ENCODE measurements at regions not wholly inside any gene's neighbourhood (a gene's known extent, or its start where the extent isn't known, plus 50 kb on each side); places are given as distances from the start of the nearest gene placed in this dataset.

GRCh38 chr3:159378396-159379194, 576.7 kb downstream of the MFSD1 start (continued):
- TF ChIP-seq ZNF331 (CRISPR knock-in tag; IDR thresholded peaks at IDR 0.05; ENCODE audit: low read depth) (no peak), REST (IDR thresholded peaks at IDR 0.05; ENCODE audit: unreplicated experiment) (no peak)

GRCh38 chr3:159380891-159381290, 579.0 kb downstream of the MFSD1 start:
- ATAC-seq, result no peak
- no peak for TF ChIP-seq ZNF331 (CRISPR knock-in tag; IDR thresholded peaks at IDR 0.05; ENCODE audit: low read depth)
- TF ChIP-seq REST (IDR thresholded peaks at IDR 0.05; ENCODE audit: unreplicated experiment), result no peak
- no peak for TF ChIP-seq ZNF114 (CRISPR knock-in tag; IDR thresholded peaks at IDR 0.05)
- TF ChIP-seq CTCF (conservative IDR thresholded peaks at IDR 0.05; ENCODE audit: low read depth in 2 of 2), result no peak
- TF ChIP-seq EZH2 (IDR thresholded peaks at IDR 0.05; ENCODE audit: low read depth, unreplicated experiment), result no peak
- TF ChIP-seq JUNB (IDR thresholded peaks at IDR 0.05; ENCODE audit: unreplicated experiment), result no peak
- no peak for TF ChIP-seq NANOG (IDR thresholded peaks at IDR 0.05; ENCODE audit: borderline replicate concordance)
- no peak for TF ChIP-seq EZH2phosphoT487 (IDR thresholded peaks at IDR 0.05; ENCODE audit: unreplicated experiment)
- TF ChIP-seq ETS1 (IDR thresholded peaks at IDR 0.05), result no peak

More at GRCh38 chr3:159380891-159381290, 579.0 kb downstream of the MFSD1 start:
- Mint-ChIP-seq H3K27ac (no peak overlapping the region), H3K4me1 (peaks cover 7% of the 10 kb centered on the region; the same call in 2 of the 3 replicates), H3K9me3 (peaks cover 4% of the 10 kb centered on the region; the same call in 2 of the 3 replicates), H3K4me3 (no peak overlapping the region), H3K36me3 (ENCODE audit: low read depth) (no peaks in the 10 kb centered on the region), H3K27me3 (ENCODE audit: insufficient read depth, low read depth, poor library complexity) (no peaks in the 10 kb centered on the region)
- H3F3A ChIP-seq (replicated peaks; ENCODE audit: low read depth), result no peaks in the 10 kb centered on the region
- H3K27ac ChIP-seq (ENCODE audit: low read depth), result no peak overlapping the region
- no peak overlapping the region for H2AFZ ChIP-seq
- no peak overlapping the region for H3K4me3 ChIP-seq
- no peaks in the 10 kb centered on the region for H4K20me1 ChIP-seq (replicated peaks; ENCODE audit: insufficient read depth)
- no peaks in the 10 kb centered on the region for H3K4me1 ChIP-seq (ENCODE audit: insufficient read depth)
- H3K9me2 ChIP-seq (ENCODE audit: insufficient read depth), result no peaks in the 10 kb centered on the region
- no peak for DNase-seq (ENCODE audit: low spot score)
- no peaks in the 10 kb centered on the region for H3K27me3 ChIP-seq (ENCODE audit: insufficient read depth)
- H3K4me2 ChIP-seq, result no peak overlapping the region
- no peaks in the 10 kb centered on the region for H3K79me2 ChIP-seq (replicated peaks; ENCODE audit: insufficient read depth)
- H3K36me3 ChIP-seq (ENCODE audit: insufficient read depth), result no peaks in the 10 kb centered on the region
